Activated CD8-positive, alpha-beta T cell treated with anti-CD3 and anti-CD28 coated beads, Interleukin-2, amount 10 ng/mL, durations not matched to agents 7 days and 5 days (primary cell): ENCODE measurements at regions not wholly inside any gene's neighbourhood (a gene's known extent, or its start where the extent isn't known, plus 50 kb on each side); places are given as distances from the start of the nearest gene placed in this dataset.

Experiments
- ATAC-seq: fragments of 150-1000 bp; cut with Tn5 transposase; one replicate; pipeline ENCODE4 v1.10.0; 2021; ENCODE audit warnings: moderate library complexity
- CTCF ChIA-PET: fragments of 350-600 bp; sonication (Branson Sonifier 250); formaldehyde crosslinking; loops from one replicate; lab custom pipeline; 2021; ENCODE audit warnings: antibody characterized with exemption; lab: Charles Lee
- POLR2A ChIA-PET: fragments of 350-600 bp; sonication (Branson Sonifier 250); formaldehyde crosslinking; loops from one replicate; lab custom pipeline; 2021; ENCODE audit warnings: antibody characterized with exemption; lab: Charles Lee
- DNase-seq: peaks from one replicate; pipeline ENCODE4 v3.0.0-alpha.2; 2020
- H3K27ac Mint-ChIP-seq: one replicate; pipeline ENCODE4 v1.8.0; 2021; ENCODE audit warnings: mild to moderate bottlenecking, mixed read lengths
- H3K27me3 Mint-ChIP-seq: one replicate; pipeline ENCODE4 v1.8.0; 2021; ENCODE audit warnings: low read depth, mixed read lengths
- H3K36me3 Mint-ChIP-seq: one replicate; pipeline ENCODE4 v1.8.0; 2021; ENCODE audit warnings: low read depth, mixed read lengths
- H3K4me1 Mint-ChIP-seq: one replicate; pipeline ENCODE4 v1.8.0; 2021; ENCODE audit warnings: low read depth, mixed read lengths
- H3K4me3 Mint-ChIP-seq: one replicate; pipeline ENCODE4 v1.8.0; 2021; ENCODE audit warnings: mild to moderate bottlenecking, mixed read lengths
- H3K9me3 Mint-ChIP-seq: one replicate; pipeline ENCODE4 v1.8.0; 2022; ENCODE audit warnings: mixed read lengths; ENCODE audit not compliant: insufficient read depth

GRCh38 chr5:63164838-63165535, 586.4 kb downstream of the LRRC70 start:
- ATAC-seq (no peak), DNase-seq (no peak)
- ChIA-PET CTCF (no interaction called here), POLR2A (no interaction called here)
- H3K27me3 Mint-ChIP-seq: no peaks in the 10 kb centered on the region
- no peaks in the 10 kb centered on the region for H3K36me3 Mint-ChIP-seq
- H3K4me3 Mint-ChIP-seq: no peak overlapping the region
- peaks cover 4% of the 10 kb centered on the region for H3K9me3 Mint-ChIP-seq
- no peaks in the 10 kb centered on the region for H3K4me1 Mint-ChIP-seq
- H3K27ac Mint-ChIP-seq: no peak overlapping the region

GRCh38 chr5:63164339-63164738, 585.7 kb downstream of the LRRC70 start:
- Mint-ChIP-seq H3K27me3 (no peaks in the 10 kb centered on the region), H3K9me3 (peaks cover 2% of the 10 kb centered on the region), H3K4me1 (no peaks in the 10 kb centered on the region), H3K4me3 (no peak overlapping the region), H3K27ac (no peak overlapping the region), H3K36me3 (no peaks in the 10 kb centered on the region)
- DNase-seq: no peak
- POLR2A ChIA-PET: no interaction called here
- no peak for ATAC-seq
- CTCF ChIA-PET: no interaction called here

GRCh38 chr5:63155310-63155631, 576.7 kb downstream of the LRRC70 start:
- Mint-ChIP-seq H3K36me3 (no peaks in the 10 kb centered on the region), H3K4me3 (no peak overlapping the region), H3K27ac (no peak overlapping the region), H3K4me1 (no peaks in the 10 kb centered on the region), H3K27me3 (no peaks in the 10 kb centered on the region), H3K9me3 (no peaks in the 10 kb centered on the region)
- POLR2A ChIA-PET: no interaction called here
- DNase-seq (no peak), ATAC-seq (no peak)
- CTCF ChIA-PET: no interaction called here

- no peaks in the 10 kb centered on the region for H3K27me3 Mint-ChIP-seq
- H3K27ac Mint-ChIP-seq: no peak overlapping the region
- H3K4me1 Mint-ChIP-seq: no peaks in the 10 kb centered on the region
- ChIA-PET CTCF (no interaction called here), POLR2A (no interaction called here)
- ATAC-seq (no peak), DNase-seq (no peak)
- no peaks in the 10 kb centered on the region for H3K9me3 Mint-ChIP-seq
- H3K36me3 Mint-ChIP-seq: no peaks in the 10 kb centered on the region
- no peak overlapping the region for H3K4me3 Mint-ChIP-seq
Observed at GRCh38 chr5:63154476-63155309, 576.1 kb downstream of the LRRC70 start.

GRCh38 chr5:63152871-63153270, 574.3 kb downstream of the LRRC70 start:
- H3K36me3 Mint-ChIP-seq: no peaks in the 10 kb centered on the region
- H3K27me3 Mint-ChIP-seq: no peaks in the 10 kb centered on the region
- DNase-seq (no peak), ATAC-seq (no peak)
- H3K9me3 Mint-ChIP-seq: no peaks in the 10 kb centered on the region
- H3K27ac Mint-ChIP-seq: no peak overlapping the region
- POLR2A ChIA-PET: no interaction called here
- no peak overlapping the region for H3K4me3 Mint-ChIP-seq
- H3K4me1 Mint-ChIP-seq: no peaks in the 10 kb centered on the region
- CTCF ChIA-PET: no interaction called here

- ChIA-PET CTCF (interaction anchor here (1.1 kb wide), 1 partner anchor 11 kb away, joined by 3 read pairs; no protein-coding TSS in a partner anchor), POLR2A (no interaction called here)
- H3K36me3 Mint-ChIP-seq: no peaks in the 10 kb centered on the region
Observed at GRCh38 chr5:63145167-63145566, 566.5 kb downstream of the LRRC70 start.

GRCh38 chr5:63141591-63141990, 563.0 kb downstream of the LRRC70 start:
- ChIA-PET CTCF (no interaction called here), POLR2A (no interaction called here)
- H3K36me3 Mint-ChIP-seq: no peaks in the 10 kb centered on the region
- H3K4me3 Mint-ChIP-seq: no peak overlapping the region
- DNase-seq (no peak), ATAC-seq (no peak)
- H3K27ac Mint-ChIP-seq: no peak overlapping the region
- H3K27me3 Mint-ChIP-seq: no peaks in the 10 kb centered on the region
- no peaks in the 10 kb centered on the region for H3K9me3 Mint-ChIP-seq
- no peaks in the 10 kb centered on the region for H3K4me1 Mint-ChIP-seq

More at GRCh38 chr5:63145167-63145566, 566.5 kb downstream of the LRRC70 start:
- DNase-seq: no peak
- Mint-ChIP-seq H3K27me3 (no peaks in the 10 kb centered on the region), H3K9me3 (no peaks in the 10 kb centered on the region), H3K27ac (no peak overlapping the region), H3K4me3 (no peak overlapping the region), H3K4me1 (no peaks in the 10 kb centered on the region)
- ATAC-seq: no peak

GRCh38 chr5:63135291-63135690, 556.7 kb downstream of the LRRC70 start:
- ChIA-PET POLR2A (interaction anchor here (0.6 kb wide), 1 partner anchor 48 kb away, joined by 3 read pairs; no protein-coding TSS in a partner anchor), CTCF (no interaction called here)
- Mint-ChIP-seq H3K27ac (no peak overlapping the region), H3K27me3 (no peaks in the 10 kb centered on the region), H3K4me3 (no peak overlapping the region), H3K9me3 (no peaks in the 10 kb centered on the region), H3K36me3 (no peaks in the 10 kb centered on the region), H3K4me1 (no peaks in the 10 kb centered on the region)
- DNase-seq: no peak
- no peak for ATAC-seq

- Mint-ChIP-seq H3K4me3 (no peak overlapping the region), H3K36me3 (no peaks in the 10 kb centered on the region), H3K4me1 (no peaks in the 10 kb centered on the region), H3K27ac (no peak overlapping the region), H3K9me3 (no peaks in the 10 kb centered on the region), H3K27me3 (no peaks in the 10 kb centered on the region)
- no peak for DNase-seq
- CTCF ChIA-PET: no interaction called here
- POLR2A ChIA-PET: no interaction called here
- no peak for ATAC-seq
Observed at GRCh38 chr5:63131626-63132285, 553.1 kb downstream of the LRRC70 start.

- H3K4me3 Mint-ChIP-seq: no peak overlapping the region
Observed at GRCh38 chr5:63128761-63129160, 550.1 kb downstream of the LRRC70 start.

GRCh38 chr5:63128018-63128417, 549.4 kb downstream of the LRRC70 start:
- DNase-seq (no peak), ATAC-seq (no peak)
- H3K4me1 Mint-ChIP-seq: no peaks in the 10 kb centered on the region
- ChIA-PET POLR2A (no interaction called here), CTCF (no interaction called here)
- H3K27ac Mint-ChIP-seq: no peak overlapping the region
- no peaks in the 10 kb centered on the region for H3K9me3 Mint-ChIP-seq
- H3K4me3 Mint-ChIP-seq: no peak overlapping the region
- no peaks in the 10 kb centered on the region for H3K36me3 Mint-ChIP-seq
- no peaks in the 10 kb centered on the region for H3K27me3 Mint-ChIP-seq

More at GRCh38 chr5:63128761-63129160, 550.1 kb downstream of the LRRC70 start:
- Mint-ChIP-seq H3K27ac (no peak overlapping the region), H3K36me3 (no peaks in the 10 kb centered on the region), H3K4me1 (no peaks in the 10 kb centered on the region), H3K27me3 (no peaks in the 10 kb centered on the region), H3K9me3 (no peaks in the 10 kb centered on the region)
- ATAC-seq: no peak
- ChIA-PET CTCF (no interaction called here), POLR2A (no interaction called here)
- no peak for DNase-seq

- POLR2A ChIA-PET: no interaction called here
- no peaks in the 10 kb centered on the region for H3K4me1 Mint-ChIP-seq
- no peaks in the 10 kb centered on the region for H3K9me3 Mint-ChIP-seq
- H3K27me3 Mint-ChIP-seq: no peaks in the 10 kb centered on the region
- CTCF ChIA-PET: no interaction called here
- no peaks in the 10 kb centered on the region for H3K36me3 Mint-ChIP-seq
- no peak for ATAC-seq
- no peak overlapping the region for H3K4me3 Mint-ChIP-seq
- no peak for DNase-seq
- H3K27ac Mint-ChIP-seq: no peak overlapping the region
Observed at GRCh38 chr5:63127054-63127453, 548.4 kb downstream of the LRRC70 start.
